ENCODE measurements at regions not wholly inside any gene's neighbourhood (a gene's known extent, or its start where the extent isn't known, plus 50 kb on each side); places are given as distances from the start of the nearest gene placed in this dataset.

GRCh38 chr9:89655990-89656657 lies 51.3 kb downstream of the GADD45G start:
- DNase-seq (ENCODE audit: low read depth), result no peak

GRCh38 chr9:89657295-89657694 lies 52.5 kb downstream of the GADD45G start:
- no peak for DNase-seq (ENCODE audit: low read depth)

DNA sequence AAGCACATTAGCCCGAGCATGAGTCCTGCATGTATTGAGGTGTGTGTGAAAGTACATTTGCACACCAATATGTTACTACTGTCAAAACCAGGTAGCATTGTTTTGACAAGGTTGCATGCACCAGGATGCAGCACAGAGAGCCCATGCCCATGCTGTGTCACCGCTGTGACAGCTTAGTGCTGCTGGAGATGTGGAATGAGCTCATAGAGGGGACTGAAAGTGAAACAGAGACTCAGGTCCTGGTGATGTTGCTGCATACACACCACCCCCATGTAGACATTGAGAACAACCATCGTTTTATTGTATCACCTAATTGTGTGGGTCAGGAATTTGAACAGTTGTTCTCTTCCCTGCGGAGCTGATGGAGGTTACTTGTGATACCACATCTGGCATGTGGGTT lies 53.0 kb downstream of the GADD45G start:
- DNase-seq (ENCODE audit: low read depth), result no peak

DNA sequence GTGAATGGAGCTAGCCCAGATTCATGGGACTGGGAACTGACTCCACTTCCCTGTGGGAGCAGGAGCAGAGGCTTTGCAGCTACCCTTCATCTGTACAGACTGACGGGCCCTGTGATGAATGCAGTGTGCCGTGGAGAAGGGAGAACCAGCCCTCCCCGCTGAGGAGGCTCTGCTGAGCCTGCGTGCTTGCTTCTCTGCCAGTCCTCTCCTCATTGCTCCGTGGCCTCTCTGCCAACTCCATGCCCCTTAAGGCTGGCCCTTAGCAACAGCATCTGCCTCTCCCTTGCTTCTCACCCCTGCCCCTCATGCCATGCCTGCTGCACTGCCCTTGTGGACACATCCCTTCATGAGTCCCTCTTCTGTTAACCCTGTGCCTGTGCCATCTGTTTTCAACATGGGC lies 53.6 kb downstream of the GADD45G start:
- DNase-seq (ENCODE audit: low read depth), result no peak

- no peak for DNase-seq (ENCODE audit: low read depth)
These were observed 54.1 kb downstream of the GADD45G start for GRCh38 chr9:89658931-89659330.

DNA sequence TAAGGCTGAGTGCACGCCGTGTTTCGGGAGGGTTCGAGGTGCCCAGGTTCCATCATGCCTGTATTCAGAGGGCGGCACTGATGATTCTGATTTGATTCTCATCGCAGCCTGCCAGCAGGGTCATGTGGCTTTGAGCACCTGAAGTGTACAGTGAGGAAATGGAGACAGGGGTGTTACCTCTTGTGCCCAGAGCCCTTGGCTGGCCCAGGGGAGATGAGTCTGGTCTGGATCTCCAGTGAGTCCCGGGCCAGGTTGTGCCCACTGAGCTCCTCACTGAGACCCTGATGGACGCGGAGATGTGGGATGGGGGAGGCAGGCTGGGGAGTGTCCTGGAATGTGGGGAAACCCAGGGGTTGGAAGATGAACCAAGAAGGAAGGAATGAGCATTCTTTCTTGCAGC lies 54.7 kb downstream of the GADD45G start:
- DNase-seq (ENCODE audit: low read depth), result no peak

GRCh38 chr9:89659891-89660685 lies 55.3 kb downstream of the GADD45G start:
- DNase-seq (ENCODE audit: low read depth), result no peak

- DNase-seq (ENCODE audit: low read depth), result no peak
These were observed 56.7 kb downstream of the GADD45G start for GRCh38 chr9:89661391-89661949.

GRCh38 chr9:89661956-89662717 lies 57.3 kb downstream of the GADD45G start:
- DNase-seq (ENCODE audit: low read depth), result no peak

GRCh38 chr9:89662718-89663613 lies 58.2 kb downstream of the GADD45G start:
- no peak for DNase-seq (ENCODE audit: low read depth)

GRCh38 chr9:89663614-89663970 lies 58.8 kb downstream of the GADD45G start:
- no peak for DNase-seq (ENCODE audit: low read depth)

- DNase-seq (ENCODE audit: low read depth), result no peak
These were observed 59.2 kb downstream of the GADD45G start for GRCh38 chr9:89664010-89664409.

GRCh38 chr9:89664896-89665329 lies 60.1 kb downstream of the GADD45G start:
- no peak for DNase-seq (ENCODE audit: low read depth)

- no peak for DNase-seq (ENCODE audit: low read depth)
These were observed 61.6 kb downstream of the GADD45G start for GRCh38 chr9:89666364-89666763.

DNA sequence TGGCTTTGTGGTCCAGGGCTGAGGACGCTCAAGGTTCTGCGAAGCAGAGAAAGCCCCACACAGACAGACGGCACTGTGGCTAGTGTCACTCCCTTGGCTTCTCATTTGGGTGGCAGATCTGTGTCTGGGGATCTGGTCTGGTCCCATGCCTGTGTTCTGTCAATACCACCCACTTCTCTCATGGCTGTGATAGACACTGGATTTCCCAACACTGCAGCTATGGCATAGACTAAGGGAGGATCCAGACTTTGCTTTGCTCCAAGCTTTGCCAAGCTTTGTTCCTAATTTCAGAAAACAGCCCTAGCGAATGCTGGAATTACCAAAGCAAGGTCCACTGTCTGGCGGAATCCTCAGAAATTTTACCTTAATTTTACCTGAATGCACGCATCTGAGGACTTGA lies 62.1 kb downstream of the GADD45G start:
- DNase-seq (ENCODE audit: low read depth), result no peak

DNA sequence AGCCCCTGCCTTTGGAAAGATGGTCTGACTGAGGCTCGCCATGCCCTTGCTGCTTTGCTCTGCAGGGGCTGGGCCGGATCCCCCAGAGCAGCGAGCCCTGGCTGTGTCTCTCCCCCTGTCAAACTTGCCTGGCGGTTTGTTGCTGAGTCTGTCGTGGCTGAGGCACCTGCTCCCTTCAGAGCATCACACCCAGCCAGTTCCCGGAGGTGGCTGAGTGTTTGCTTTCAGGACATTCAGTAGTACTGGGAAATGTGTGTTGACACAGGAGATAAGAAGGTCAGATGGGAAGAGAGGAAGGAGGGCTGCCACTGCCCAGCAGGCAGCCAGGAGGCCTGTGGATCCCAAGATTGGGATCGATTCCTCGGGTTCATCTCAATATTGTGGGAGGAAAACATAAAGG lies 62.9 kb downstream of the GADD45G start:
- no peak for DNase-seq (ENCODE audit: low read depth)

DNA sequence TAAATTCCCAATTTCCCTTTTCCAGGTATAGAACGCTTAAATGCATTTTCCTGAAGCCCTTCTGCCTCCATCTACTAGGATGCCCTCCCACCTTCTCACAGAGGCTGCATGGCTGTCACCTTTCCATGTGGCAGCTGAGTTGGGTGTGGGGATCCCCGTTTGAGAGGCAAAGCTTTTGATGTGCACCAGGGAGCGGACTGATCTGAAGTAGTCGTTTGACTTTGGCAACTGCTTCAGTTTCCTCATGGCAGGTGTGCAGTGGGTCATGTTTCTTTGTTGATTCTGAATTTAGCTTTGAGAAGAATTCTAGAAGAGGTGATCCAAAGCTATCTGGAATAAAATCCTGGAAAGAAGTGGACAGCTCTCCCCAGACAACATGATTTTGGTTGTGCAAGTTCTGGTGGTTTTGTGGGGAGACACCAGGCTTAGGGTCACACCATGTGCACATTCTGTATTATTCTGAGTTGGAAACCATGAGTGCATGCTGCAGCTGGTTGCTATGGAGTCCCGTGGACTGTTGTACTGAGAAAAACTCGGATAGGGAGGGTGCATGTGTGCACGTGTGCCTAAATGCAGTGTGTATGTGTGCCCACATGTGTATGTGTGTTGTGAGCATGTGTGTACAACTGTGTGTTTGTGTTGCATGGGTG lies 63.5 kb downstream of the GADD45G start:
- no peak for DNase-seq (ENCODE audit: low read depth)

DNA sequence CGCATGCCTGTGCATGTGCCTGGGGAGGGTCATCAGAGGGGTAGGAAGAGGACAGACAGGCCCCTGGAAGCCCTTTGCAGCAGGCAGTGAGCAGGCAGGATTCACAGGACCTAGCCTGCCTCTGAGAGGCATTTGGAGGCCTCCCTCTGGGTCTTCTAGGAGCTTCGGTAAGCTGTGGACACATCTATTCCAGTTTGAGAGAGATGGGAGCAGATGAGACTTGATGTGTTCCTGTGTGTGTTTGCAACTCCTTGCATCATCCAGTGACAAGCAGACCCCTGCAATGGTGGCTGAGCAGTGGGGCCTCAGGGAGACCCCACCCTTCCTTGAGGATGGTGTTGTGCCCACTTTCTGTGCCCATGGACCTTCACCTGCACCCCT lies 64.0 kb downstream of the GADD45G start:
- DNase-seq (ENCODE audit: low read depth), result no peak

GRCh38 chr9:89669361-89669842 lies 64.6 kb downstream of the GADD45G start:
- no peak for DNase-seq (ENCODE audit: low read depth)

GRCh38 chr9:89670114-89670513 lies 65.3 kb downstream of the GADD45G start:
- no peak for DNase-seq (ENCODE audit: low read depth)
